Right cardiac atrium (tissue), 5 donors: ENCODE measurements at regions not wholly inside any gene's neighbourhood (a gene's known extent, or its start where the extent isn't known, plus 50 kb on each side); places are given as distances from the start of the nearest gene placed in this dataset.

ENCODE experiments used
- ATAC-seq, 2 donors: fragments of 200-7000 bp; cut with Tn5 transposase; one replicate each; pipeline versions ENCODE4 v1.8.0 to v1.9.1; 2020; ENCODE audit warnings: moderate library complexity in 2 of 2, mild to moderate bottlenecking in 1 of 2
- DNase-seq, 3 donors: peaks; one replicate each; pipeline ENCODE4 v3.0.0-alpha.2; 2020
- H3K27ac ChIP-seq: one replicate; pipeline ENCODE4 v1.5.1; 2013; ENCODE audit warnings: mild to moderate bottlenecking, low read length, control low read depth, moderate library complexity
- H3K27me3 ChIP-seq: one replicate; pipeline ENCODE4 v1.6.1; 2013; ENCODE audit not compliant: control insufficient read depth, insufficient read depth
- H3K4me1 ChIP-seq: one replicate; pipeline ENCODE4 v1.6.1; 2013; ENCODE audit warnings: low read length; ENCODE audit not compliant: control insufficient read depth, insufficient read depth
- H3K4me3 ChIP-seq: one replicate; pipeline ENCODE4 v1.5.1; 2013; ENCODE audit warnings: low read length, control low read depth
- H3K9me3 ChIP-seq: one replicate; pipeline ENCODE4 v1.6.1; 2013; ENCODE audit warnings: low read length; ENCODE audit not compliant: control insufficient read depth
- WGBS: extraction: QIAGEN DNeasy Blood & Tissue Kit; methylation state at CpG from one replicate; pipeline ENCODE4 v1.1.7; 2013; 5-methylcytosine and 5-hydroxymethylcytosine counted together
- intact Hi-C, 4 donors: fragments of 100-400 bp; cut with DNase I; formaldehyde crosslinking; loops; one replicate each; pipeline versions ENCODE4 v1.11.0 to v1.14.0; 2022 to 2023
- donor health status: healthy with polysubstance abuse.
- donor health status: DM: no; HTN: yes; CAD: no.
- donor health status: DM: no; HTN: no; CAD: no.
- donor health status: DM: no; HTN: yes; CAD: no; lungs with severe emphysema.
- donor health status: DM: yes; HTN: yes; CAD: no.

DNA sequence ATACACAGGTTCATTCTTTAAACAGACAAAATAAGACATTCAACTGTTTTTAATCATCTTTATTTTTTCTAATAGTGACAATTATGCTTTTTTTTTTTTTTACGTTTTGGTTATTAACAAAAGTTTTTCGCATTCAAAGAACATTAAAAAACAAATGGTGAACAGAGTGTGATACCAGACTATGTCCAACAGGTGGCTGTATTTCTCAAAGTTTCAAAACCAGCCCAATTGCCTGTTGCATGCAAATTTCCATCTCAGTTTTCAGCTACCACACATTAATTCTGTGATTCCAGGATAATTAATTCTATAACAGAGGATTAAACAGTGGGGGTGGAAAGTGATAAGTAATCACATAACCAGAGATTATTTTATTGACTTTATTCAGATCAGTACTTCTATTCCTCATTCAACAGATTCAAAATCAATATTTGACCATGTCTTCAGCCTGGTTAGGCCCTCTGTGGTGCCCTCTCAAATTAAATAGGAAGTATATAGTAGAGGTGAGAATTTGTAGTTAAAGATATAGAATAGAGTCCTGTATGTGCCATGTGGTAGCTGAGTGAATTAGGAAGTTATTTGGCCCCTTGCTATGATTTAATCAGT lies 122.2 kb upstream of the DCBLD2 start:
- intact Hi-C loops, result loop anchor here in 3 of 4 donors (5.0 to 10.0 kb wide), 3 partner anchors 149 to 734 kb away; no protein-coding TSS in a partner anchor
- Histone ChIP-seq H3K4me1 (no peaks in the 10 kb centered on the region), H3K4me3 (no peak overlapping the region), H3K9me3 (no peaks in the 10 kb centered on the region), H3K27ac (no peak overlapping the region), H3K27me3 (no peaks in the 10 kb centered on the region)
- DNase-seq (no peak), ATAC-seq (no peak)
- 26% methylated on average over 2 of the region's 2 CpGs for WGBS

DNA sequence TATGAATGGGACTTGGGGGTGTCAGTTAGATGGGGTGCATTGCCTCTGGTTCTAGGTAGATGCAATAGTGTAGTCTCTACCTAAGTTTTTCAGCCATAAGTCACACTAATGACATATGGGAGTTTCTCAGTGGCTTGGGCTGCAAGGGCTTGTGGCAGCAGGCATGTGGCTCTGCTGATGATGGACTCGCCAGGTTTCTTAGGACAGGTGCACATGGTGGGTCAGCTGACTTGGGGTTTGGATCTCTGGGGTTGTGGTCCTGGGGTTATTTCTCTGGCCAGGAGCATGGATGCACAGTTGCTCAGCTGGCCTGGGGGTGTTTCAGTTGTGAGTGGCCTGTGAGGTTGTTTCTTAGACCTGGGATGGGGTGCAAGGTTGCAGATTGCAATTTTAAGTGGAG lies 120.0 kb upstream of the DCBLD2 start:
- no peak overlapping the region for H3K27ac ChIP-seq
- no peak overlapping the region for H3K4me3 ChIP-seq
- no peak for DNase-seq
- H3K9me3 ChIP-seq, result no peaks in the 10 kb centered on the region
- ATAC-seq, result no peak
- intact Hi-C loops, result loop anchor here in 3 of 4 donors (5.0 to 10.0 kb wide), 3 partner anchors 151 to 736 kb away; no protein-coding TSS in a partner anchor
- WGBS, result 88% methylated on average over 1 of the region's 1 CpG
- H3K27me3 ChIP-seq, result no peaks in the 10 kb centered on the region
- H3K4me1 ChIP-seq, result no peaks in the 10 kb centered on the region

DNA sequence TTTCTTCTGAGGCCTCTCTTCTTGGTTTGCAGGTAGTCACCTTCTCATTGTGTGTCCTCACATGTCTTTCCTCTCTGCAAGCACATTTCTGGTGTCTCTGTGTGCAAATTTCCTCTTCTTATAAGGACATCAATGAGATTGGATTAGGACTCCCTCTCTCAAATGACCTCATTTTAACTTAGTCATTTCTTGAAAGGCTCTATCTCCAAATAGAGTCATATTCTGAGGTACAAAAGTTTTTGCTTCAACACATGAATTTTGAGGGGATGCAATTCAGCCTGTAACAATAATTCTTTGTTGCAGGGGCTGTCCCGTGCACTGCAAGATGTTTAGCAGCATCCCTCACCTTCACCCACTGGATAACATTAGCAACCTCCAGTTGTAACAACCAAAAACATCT lies 115.0 kb upstream of the DCBLD2 start:
- H3K27ac ChIP-seq, result no peak overlapping the region
- H3K4me1 ChIP-seq, result no peaks in the 10 kb centered on the region
- no peak overlapping the region for H3K4me3 ChIP-seq
- H3K27me3 ChIP-seq, result no peaks in the 10 kb centered on the region
- DNase-seq, result no peak
- no peak for ATAC-seq
- no peaks in the 10 kb centered on the region for H3K9me3 ChIP-seq
- WGBS, result 71% methylated on average over 1 of the region's 1 CpG
- intact Hi-C loops, result no loop called here

DNA sequence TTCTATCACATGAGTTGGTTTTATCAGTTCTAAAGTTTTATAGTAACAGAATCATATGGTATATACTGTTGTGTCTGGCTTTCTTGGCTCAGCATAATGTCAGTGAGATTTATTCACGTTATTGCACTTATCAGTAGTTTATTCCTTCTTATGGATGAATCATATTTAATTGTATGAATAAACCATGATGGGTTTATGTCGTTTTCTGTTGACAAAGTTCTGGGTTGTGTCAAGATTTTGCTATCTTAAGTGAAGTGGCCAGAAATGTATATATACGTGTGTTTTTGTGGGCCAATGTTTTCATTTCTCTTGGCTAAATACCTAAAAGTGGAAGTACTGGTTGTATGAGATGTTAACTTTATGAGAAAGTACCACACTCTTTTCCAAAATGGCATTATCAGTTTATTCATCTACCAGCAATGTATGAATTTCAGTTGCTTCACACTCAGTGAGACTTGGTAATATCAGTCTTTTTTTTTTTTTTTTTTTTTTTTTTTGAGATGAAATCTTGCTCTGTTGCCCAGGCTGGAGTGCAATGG lies 112.4 kb upstream of the DCBLD2 start:
- WGBS, result 35% methylated on average over 3 of the region's 3 CpGs
- no peak overlapping the region for H3K4me3 ChIP-seq
- intact Hi-C loops, result no loop called here

DNA sequence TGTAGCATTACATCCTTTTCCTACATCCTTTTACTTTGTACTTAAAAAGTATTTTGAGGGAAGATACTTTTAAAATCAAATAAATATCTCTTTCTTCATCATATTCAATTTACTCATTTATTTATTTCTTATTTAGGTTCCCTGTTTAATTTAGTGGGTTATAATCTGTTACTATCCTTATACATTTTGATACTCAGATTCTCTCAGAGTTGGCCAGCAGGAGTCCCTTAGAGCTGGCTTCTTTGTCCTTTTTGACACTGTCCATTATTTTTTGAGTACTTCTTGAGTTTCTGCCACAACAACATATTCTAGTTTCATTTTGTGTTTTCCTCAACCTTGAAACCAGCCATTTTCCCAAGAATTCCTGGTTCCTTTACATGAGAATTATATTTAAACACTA lies 111.6 kb upstream of the DCBLD2 start:
- ATAC-seq (no peak), DNase-seq (no peak)
- intact Hi-C loops, result no loop called here

More for the DNA sequence above, 112.4 kb upstream of the DCBLD2 start:
- H3K4me1 ChIP-seq, result no peaks in the 10 kb centered on the region
- H3K27me3 ChIP-seq, result no peaks in the 10 kb centered on the region
- ATAC-seq, result no peak
- no peak for DNase-seq
- H3K9me3 ChIP-seq, result no peaks in the 10 kb centered on the region
- no peak overlapping the region for H3K27ac ChIP-seq

DNA sequence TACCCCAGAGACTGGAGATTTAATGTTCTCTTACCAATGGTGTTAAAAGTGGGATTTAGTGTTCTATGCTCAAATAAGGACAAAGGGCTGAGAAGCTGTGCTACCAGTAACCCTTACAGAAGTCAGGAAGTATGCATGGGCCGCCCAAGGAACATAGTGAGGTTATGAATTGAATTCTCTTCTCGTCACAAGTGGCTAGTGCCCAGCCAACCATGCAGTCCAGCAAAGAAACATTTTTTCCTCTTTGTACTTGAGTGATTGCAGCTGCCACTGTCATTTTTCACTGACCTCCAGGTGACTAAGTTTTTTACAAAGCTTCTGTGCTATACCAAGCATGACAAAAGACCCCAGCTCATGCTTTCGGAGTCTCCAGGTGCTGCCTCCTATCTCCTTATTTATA lies 110.6 kb upstream of the DCBLD2 start:
- DNase-seq (peak in 1 of 3 donors; percentile 20), ATAC-seq (no peak)
- intact Hi-C loops, result no loop called here
- no peaks in the 10 kb centered on the region for H3K9me3 ChIP-seq
- no peak overlapping the region for H3K27ac ChIP-seq
- H3K4me3 ChIP-seq, result no peak overlapping the region
- H3K27me3 ChIP-seq, result no peaks in the 10 kb centered on the region
- WGBS, result 70% methylated on average over 3 of the region's 3 CpGs
- no peaks in the 10 kb centered on the region for H3K4me1 ChIP-seq

More for the DNA sequence above, 111.6 kb upstream of the DCBLD2 start:
- Histone ChIP-seq H3K4me1 (no peaks in the 10 kb centered on the region), H3K4me3 (no peak overlapping the region), H3K27me3 (no peaks in the 10 kb centered on the region), H3K27ac (no peak overlapping the region), H3K9me3 (no peaks in the 10 kb centered on the region)

DNA sequence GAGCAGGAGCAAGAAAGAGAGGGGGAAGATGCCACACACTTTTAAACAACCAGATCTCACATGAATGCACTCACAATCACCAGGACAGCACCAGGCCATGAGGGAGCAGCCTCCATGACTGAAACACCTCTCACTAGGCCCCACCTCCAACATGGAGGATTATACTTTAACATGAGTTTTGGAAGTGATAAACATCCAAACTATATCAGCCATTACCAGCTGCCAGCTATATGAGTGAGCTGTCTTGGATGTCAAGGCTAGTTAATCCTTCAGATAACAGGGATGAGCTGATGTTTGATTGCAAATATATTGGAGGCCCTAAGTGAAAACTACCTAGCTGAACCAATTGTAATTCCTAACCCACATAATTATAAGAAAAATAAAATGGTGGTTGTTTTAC lies 108.4 kb upstream of the DCBLD2 start:
- no peak for ATAC-seq
- H3K9me3 ChIP-seq, result no peaks in the 10 kb centered on the region
- H3K27ac ChIP-seq, result no peak overlapping the region
- DNase-seq, result no peak
- no peaks in the 10 kb centered on the region for H3K27me3 ChIP-seq
- H3K4me3 ChIP-seq, result no peak overlapping the region
- intact Hi-C loops, result no loop called here
- H3K4me1 ChIP-seq, result no peaks in the 10 kb centered on the region

DNA sequence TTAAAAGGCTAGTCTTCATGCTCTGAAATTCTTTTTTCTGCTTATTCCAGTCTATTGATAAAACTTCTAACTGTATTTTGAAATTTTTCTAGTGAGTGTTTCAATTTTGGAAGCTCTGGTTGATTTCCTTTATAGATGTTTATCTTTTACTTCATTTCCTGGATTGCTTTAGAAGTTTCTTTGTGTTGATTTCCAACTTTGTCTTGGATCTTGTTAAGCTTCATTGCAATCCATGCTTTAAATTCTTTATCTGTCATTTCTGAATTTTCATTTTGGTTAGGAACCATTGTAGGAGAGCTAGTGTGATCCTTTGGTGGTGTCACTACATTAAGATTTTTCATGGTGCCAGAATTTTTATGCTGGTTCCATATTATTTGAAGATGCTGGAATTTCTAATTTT lies 105.2 kb upstream of the DCBLD2 start:
- intact Hi-C loops, result no loop called here
- H3K4me3 ChIP-seq, result no peak overlapping the region
- no peak for ATAC-seq
- no peak overlapping the region for H3K27ac ChIP-seq
- H3K4me1 ChIP-seq, result no peaks in the 10 kb centered on the region
- no peak for DNase-seq
- H3K9me3 ChIP-seq, result no peaks in the 10 kb centered on the region
- H3K27me3 ChIP-seq, result no peaks in the 10 kb centered on the region

DNA sequence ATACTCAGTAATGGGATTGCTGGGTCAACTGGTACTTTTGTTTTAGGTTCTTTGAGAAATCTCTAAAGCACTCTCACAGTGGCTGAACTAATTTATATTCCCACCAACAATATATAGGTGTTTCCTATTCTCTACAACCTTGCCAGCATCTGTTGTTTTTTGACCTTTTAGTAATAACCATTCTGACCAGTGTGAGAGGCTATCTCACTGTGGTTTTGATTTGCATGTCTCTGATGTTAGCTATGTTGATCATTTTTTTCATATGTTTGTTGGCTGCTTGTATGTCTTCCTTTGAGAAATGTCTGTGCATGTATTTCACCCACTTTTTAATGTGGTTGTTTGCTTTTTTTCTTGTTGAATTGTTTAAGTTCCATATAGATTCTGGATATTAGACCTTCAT lies 98.2 kb upstream of the DCBLD2 start:
- Histone ChIP-seq H3K9me3 (no peaks in the 10 kb centered on the region), H3K4me1 (no peaks in the 10 kb centered on the region), H3K27me3 (no peaks in the 10 kb centered on the region), H3K4me3 (no peak overlapping the region), H3K27ac (no peak overlapping the region)
- intact Hi-C loops, result loop anchor here in 2 of 4 donors (10.0 kb wide), 2 partner anchors 395 to 405 kb away; partner anchors contain the start of gene CPOX (in 1 of the 2)
- no peak for ATAC-seq
- no peak for DNase-seq

DNA sequence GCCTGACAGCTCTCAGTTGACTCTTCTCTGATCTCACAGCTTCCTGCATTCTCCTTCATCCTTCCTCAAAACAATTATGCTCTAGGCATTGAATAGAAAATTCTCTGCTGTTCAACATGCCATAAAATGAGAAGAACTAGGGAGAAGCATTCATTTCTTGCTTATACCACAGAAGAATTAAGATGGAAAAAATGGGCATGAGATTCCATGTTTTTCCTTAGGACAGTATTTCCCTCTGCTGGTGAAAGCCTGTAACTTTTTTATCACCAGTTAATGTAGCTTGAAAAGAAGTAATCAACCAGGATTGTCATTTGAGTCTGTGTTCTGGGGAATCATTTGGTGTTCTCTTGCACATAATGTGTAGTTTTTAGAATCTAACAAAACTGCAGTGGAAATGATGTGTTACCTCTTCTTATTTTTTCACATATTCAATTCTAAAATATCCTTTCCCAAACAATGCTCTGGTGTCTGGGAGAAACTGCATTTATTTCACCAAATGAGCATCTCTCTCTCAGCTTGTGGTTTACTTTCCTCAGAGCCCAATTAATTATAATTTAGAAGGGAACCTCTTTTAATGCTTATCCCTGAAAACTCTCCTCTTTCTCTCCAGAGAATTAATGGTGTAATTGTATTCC lies 92.8 kb upstream of the DCBLD2 start:
- intact Hi-C loops, result loop anchor here (2.0 to 10.0 kb wide), 5 partner anchors 175 to 399 kb away; partner anchors contain the start of gene CPOX (in 1 of the 4)
- peak in 1 of 2 donors; percentile 34 for ATAC-seq
- no peak for DNase-seq

DNA sequence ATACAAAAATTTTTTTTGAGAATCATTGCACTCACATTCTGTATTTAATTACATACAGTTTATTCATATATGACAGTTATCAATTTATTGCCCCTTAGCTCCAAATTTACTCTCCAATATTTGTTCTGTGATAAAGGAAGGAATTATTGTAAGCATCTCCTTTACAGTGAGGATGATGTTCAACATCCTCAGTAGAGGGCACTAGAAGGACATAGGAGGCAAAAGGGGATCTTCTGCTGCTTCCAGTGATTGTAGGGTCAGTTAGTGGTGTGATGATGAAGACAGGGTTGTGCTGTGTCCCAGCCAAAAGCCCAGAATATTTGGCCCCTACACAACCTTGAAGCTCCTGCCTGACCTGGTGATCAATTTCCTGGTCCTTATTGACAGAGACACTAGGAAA lies 89.9 kb upstream of the DCBLD2 start:
- no peak overlapping the region for H3K4me3 ChIP-seq
- H3K4me1 ChIP-seq, result no peaks in the 10 kb centered on the region
- no peaks in the 10 kb centered on the region for H3K9me3 ChIP-seq
- intact Hi-C loops, result loop anchor here in 3 of 4 donors (5.0 to 10.0 kb wide), 3 partner anchors 387 to 397 kb away; partner anchors contain the start of gene CPOX (in 1 of the 3)
- H3K27me3 ChIP-seq, result no peaks in the 10 kb centered on the region
- ATAC-seq, result no peak
- no peak overlapping the region for H3K27ac ChIP-seq
- no peak for DNase-seq

More for the DNA sequence above, 92.8 kb upstream of the DCBLD2 start:
- no peaks in the 10 kb centered on the region for H3K27me3 ChIP-seq
- H3K4me3 ChIP-seq, result no peak overlapping the region
- no peaks in the 10 kb centered on the region for H3K4me1 ChIP-seq
- no peak overlapping the region for H3K27ac ChIP-seq
- H3K9me3 ChIP-seq, result no peaks in the 10 kb centered on the region
